ENCODE measurements at regions not wholly inside any gene's neighbourhood (a gene's known extent, or its start where the extent isn't known, plus 50 kb on each side); places are given as distances from the start of the nearest gene placed in this dataset.

GRCh38 chr13:74301258-74301935 lies 167.2 kb upstream of the KLF12 start:
- in situ Hi-C loops (cut with MboI; ENCODE audit: low pct_ligation_motif_present in 1 of 4, low pct_unique_long_range_greater_than_20kb in 1 of 4, low sequenced_read_pairs in 3 of 4) (no loop called here), intact Hi-C loops (cut with DNase I; ENCODE audit: low total_unique reads) (no loop called here)
- H3K36me3 ChIP-seq, result no peaks in the 10 kb centered on the region
- no peaks in the 10 kb centered on the region for H3K9me3 ChIP-seq
- no peak overlapping the region for H3K4me3 ChIP-seq
- no peak for DNase-seq
- TF ChIP-seq POLR2AphosphoS5 (IDR thresholded peaks at IDR 0.05) (no peak), POLR2A (IDR thresholded peaks at IDR 0.05) (no peak), EP300 (IDR thresholded peaks at IDR 0.05; ENCODE audit: low read depth) (no peak)
- TF ChIP-seq, protein P1, sequence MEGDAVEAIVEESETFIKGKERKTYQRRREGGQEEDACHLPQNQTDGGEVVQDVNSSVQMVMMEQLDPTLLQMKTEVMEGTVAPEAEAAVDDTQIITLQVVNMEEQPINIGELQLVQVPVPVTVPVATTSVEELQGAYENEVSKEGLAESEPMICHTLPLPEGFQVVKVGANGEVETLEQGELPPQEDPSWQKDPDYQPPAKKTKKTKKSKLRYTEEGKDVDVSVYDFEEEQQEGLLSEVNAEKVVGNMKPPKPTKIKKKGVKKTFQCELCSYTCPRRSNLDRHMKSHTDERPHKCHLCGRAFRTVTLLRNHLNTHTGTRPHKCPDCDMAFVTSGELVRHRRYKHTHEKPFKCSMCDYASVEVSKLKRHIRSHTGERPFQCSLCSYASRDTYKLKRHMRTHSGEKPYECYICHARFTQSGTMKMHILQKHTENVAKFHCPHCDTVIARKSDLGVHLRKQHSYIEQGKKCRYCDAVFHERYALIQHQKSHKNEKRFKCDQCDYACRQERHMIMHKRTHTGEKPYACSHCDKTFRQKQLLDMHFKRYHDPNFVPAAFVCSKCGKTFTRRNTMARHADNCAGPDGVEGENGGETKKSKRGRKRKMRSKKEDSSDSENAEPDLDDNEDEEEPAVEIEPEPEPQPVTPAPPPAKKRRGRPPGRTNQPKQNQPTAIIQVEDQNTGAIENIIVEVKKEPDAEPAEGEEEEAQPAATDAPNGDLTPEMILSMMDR (IDR thresholded peaks at IDR 0.05), result no peak
- H3K27ac ChIP-seq, result peak overlapping the region in 3 of 4 donors; percentile 26 to 51 (median 32)
- 47 to 57% methylated on average over 9 of the region's 9 CpGs for WGBS, 2 donors (ENCODE audit: low coverage in 1 of 2)
- H3K27me3 ChIP-seq, result no peaks in the 10 kb centered on the region
- peaks cover 0 to 21% (median 4%) of the 10 kb centered on the region in 4 donors for H3K4me1 ChIP-seq

DNA sequence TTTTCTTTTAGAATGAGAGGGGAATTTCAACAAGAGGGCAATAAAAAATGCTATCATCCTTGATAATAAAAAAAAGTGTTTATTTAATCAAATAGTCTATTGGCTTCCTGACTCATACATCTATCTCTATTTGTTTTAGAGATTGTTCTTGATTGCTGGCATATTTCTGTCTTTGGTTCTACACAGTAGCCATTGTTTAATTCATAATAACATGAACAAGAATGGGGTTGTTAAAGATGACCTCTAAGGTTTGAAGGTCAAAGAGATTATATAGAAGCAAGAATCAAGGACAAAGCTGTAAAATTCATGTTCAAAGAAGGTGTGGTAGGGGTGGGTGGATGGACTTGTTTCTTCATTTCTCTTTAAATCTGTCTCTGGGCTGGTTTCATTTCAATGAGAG lies 166.0 kb upstream of the KLF12 start:
- H3K9me3 ChIP-seq, result no peaks in the 10 kb centered on the region
- H3K4me3 ChIP-seq, result no peak overlapping the region
- peaks cover 0 to 21% (median 4%) of the 10 kb centered on the region in 4 donors for H3K4me1 ChIP-seq
- in situ Hi-C loops (cut with MboI; ENCODE audit: low pct_ligation_motif_present in 1 of 4, low pct_unique_long_range_greater_than_20kb in 1 of 4, low sequenced_read_pairs in 3 of 4) (no loop called here), intact Hi-C loops (cut with DNase I; ENCODE audit: low total_unique reads) (no loop called here)
- H3K27me3 ChIP-seq, result no peaks in the 10 kb centered on the region
- H3K36me3 ChIP-seq, result no peaks in the 10 kb centered on the region
- no peak for DNase-seq
- no peak for TF ChIP-seq POLR2AphosphoS5 (IDR thresholded peaks at IDR 0.05)
- TF ChIP-seq, protein P1 (IDR thresholded peaks at IDR 0.05), result no peak
- no peak for TF ChIP-seq EP300 (IDR thresholded peaks at IDR 0.05; ENCODE audit: low read depth)
- no peak for TF ChIP-seq POLR2A (IDR thresholded peaks at IDR 0.05)
- peak overlapping the region; percentile 21 to 51 (median 29) for H3K27ac ChIP-seq

DNA sequence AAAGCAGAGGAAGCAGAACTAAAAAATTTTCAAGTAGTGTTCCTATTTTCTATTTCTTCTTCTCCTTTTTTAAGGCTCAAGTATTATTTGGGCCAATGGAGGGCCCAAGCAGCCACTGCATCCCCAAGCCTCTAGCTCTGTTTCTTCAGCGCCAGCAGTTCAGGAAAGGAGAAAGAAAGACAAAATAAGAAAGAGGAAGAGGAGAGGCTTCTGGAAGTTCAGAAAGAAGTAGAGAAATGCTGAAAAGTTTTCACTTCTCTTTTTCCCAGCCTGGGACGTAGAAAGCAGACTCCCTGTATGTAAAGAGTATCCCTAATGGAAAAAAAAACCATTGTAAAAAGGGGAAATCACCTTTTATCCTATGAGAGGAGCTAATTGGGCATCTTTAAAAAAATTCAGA lies 165.5 kb upstream of the KLF12 start:
- in situ Hi-C loops (cut with MboI; ENCODE audit: low pct_ligation_motif_present in 1 of 4, low pct_unique_long_range_greater_than_20kb in 1 of 4, low sequenced_read_pairs in 3 of 4) (loop anchor here in 2 of 4 donors (25.0 kb wide), 2 partner anchors 462 to 537 kb away; no protein-coding TSS in a partner anchor), intact Hi-C loops (cut with DNase I; ENCODE audit: low total_unique reads) (no loop called here)
- 40 to 84% methylated on average over 1 to 2 of the region's 2 CpGs for WGBS, 2 donors (ENCODE audit: low coverage in 1 of 2)
- Histone ChIP-seq H3K9me3 (no peaks in the 10 kb centered on the region), H3K4me3 (no peak overlapping the region), H3K4me1 (peaks cover 0 to 21% (median 4%) of the 10 kb centered on the region in 4 donors), H3K27me3 (no peaks in the 10 kb centered on the region), H3K27ac (no peak overlapping the region), H3K36me3 (no peaks in the 10 kb centered on the region)
- no peak for TF ChIP-seq POLR2A (IDR thresholded peaks at IDR 0.05)
- TF ChIP-seq, protein P1 (IDR thresholded peaks at IDR 0.05), result no peak
- TF ChIP-seq POLR2AphosphoS5 (IDR thresholded peaks at IDR 0.05), result no peak
- TF ChIP-seq EP300 (IDR thresholded peaks at IDR 0.05; ENCODE audit: low read depth), result no peak
- peak; percentile 10 for DNase-seq

DNA sequence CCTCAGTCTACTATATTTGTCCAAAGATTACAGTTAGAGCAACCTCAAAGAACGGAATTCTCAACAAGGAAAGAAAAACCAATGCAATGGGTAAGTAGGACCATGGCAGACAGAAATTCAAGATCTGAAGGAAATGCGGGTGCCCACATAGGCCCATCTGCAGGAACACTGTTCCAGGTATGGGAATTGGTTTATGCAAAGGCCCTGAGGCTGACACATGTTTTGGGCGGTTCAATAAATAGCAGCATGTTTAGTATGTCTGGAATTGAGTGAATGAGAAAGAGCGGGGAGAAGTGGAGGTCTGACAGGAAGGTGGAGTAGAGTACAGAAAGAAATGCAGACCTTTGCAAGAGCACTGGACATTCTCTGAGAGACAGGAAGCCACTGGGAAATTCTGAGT lies 164.7 kb upstream of the KLF12 start:
- 93 to 96% methylated on average over 4 of the region's 4 CpGs for WGBS, 2 donors (ENCODE audit: low coverage in 1 of 2)
- intact Hi-C loops (cut with DNase I; ENCODE audit: low total_unique reads) (no loop called here), in situ Hi-C loops (cut with MboI; ENCODE audit: low pct_ligation_motif_present in 1 of 4, low pct_unique_long_range_greater_than_20kb in 1 of 4, low sequenced_read_pairs in 3 of 4) (loop anchor here in 2 of 4 donors (25.0 kb wide), 2 partner anchors 462 to 537 kb away; no protein-coding TSS in a partner anchor)
- no peak for DNase-seq
- no peak overlapping the region for H3K27ac ChIP-seq
- no peaks in the 10 kb centered on the region for H3K9me3 ChIP-seq
- H3K36me3 ChIP-seq, result no peaks in the 10 kb centered on the region
- TF ChIP-seq EP300 (IDR thresholded peaks at IDR 0.05; ENCODE audit: low read depth) (no peak), POLR2AphosphoS5 (IDR thresholded peaks at IDR 0.05) (no peak), POLR2A (IDR thresholded peaks at IDR 0.05) (no peak)
- TF ChIP-seq, protein P1 (IDR thresholded peaks at IDR 0.05), result no peak
- no peak overlapping the region for H3K4me3 ChIP-seq
- peaks cover 0 to 21% (median 4%) of the 10 kb centered on the region in 4 donors for H3K4me1 ChIP-seq
- H3K27me3 ChIP-seq, result no peaks in the 10 kb centered on the region
